Stimulated activated naive CD8-positive, alpha-beta T cell treated with anti-CD3 and anti-CD28 coated beads, Interleukin-15, Interleukin-2, amounts not matched to agents 100 ng/mL and 50 ng/mL, for 24 hours (primary cell): ENCODE measurements at regions not wholly inside any gene's neighbourhood (a gene's known extent, or its start where the extent isn't known, plus 50 kb on each side); places are given as distances from the start of the nearest gene placed in this dataset.

Source experiments
- H3K27ac Mint-ChIP-seq: one replicate; pipeline ENCODE4 v1.8.0; 2021; ENCODE audit warnings: mild to moderate bottlenecking, mixed read lengths
- H3K27me3 Mint-ChIP-seq: one replicate; pipeline ENCODE4 v1.8.0; 2021; ENCODE audit warnings: mixed read lengths
- H3K36me3 Mint-ChIP-seq: one replicate; pipeline ENCODE4 v1.8.0; 2021; ENCODE audit warnings: low read depth, mixed read lengths
- H3K4me1 Mint-ChIP-seq: one replicate; pipeline ENCODE4 v1.8.0; 2021; ENCODE audit warnings: low read depth, mixed read lengths
- H3K4me3 Mint-ChIP-seq: one replicate; pipeline ENCODE4 v1.8.0; 2021; ENCODE audit warnings: mild to moderate bottlenecking, mixed read lengths
- H3K9me3 Mint-ChIP-seq: one replicate; pipeline ENCODE4 v1.8.0; 2021; ENCODE audit warnings: mixed read lengths

DNA sequence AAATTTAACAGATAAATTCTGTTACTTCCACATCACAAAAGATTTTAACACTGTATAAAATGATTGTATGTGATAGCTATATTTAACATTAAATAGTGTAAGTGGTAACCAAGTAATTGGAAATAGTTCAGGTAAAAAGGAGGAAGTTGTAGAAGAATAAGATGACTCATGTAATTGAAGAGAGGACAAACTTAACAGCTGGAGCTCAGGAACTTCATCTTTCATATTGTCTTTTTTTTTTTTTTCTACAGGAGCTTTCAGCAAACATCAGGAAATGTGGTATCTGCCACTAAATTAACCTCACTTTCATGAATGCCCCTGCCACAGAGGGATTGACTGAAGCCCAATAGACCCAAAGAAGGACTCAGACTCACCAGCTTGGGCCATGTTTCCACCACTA is 188.4 kb upstream of the VEGFC start:
- no peak overlapping the region for H3K27ac Mint-ChIP-seq
- H3K9me3 Mint-ChIP-seq = peaks cover 4% of the 10 kb centered on the region
- no peaks in the 10 kb centered on the region for H3K4me1 Mint-ChIP-seq
- no peak overlapping the region for H3K4me3 Mint-ChIP-seq
- H3K36me3 Mint-ChIP-seq = no peaks in the 10 kb centered on the region
- H3K27me3 Mint-ChIP-seq = peaks cover 4% of the 10 kb centered on the region

DNA sequence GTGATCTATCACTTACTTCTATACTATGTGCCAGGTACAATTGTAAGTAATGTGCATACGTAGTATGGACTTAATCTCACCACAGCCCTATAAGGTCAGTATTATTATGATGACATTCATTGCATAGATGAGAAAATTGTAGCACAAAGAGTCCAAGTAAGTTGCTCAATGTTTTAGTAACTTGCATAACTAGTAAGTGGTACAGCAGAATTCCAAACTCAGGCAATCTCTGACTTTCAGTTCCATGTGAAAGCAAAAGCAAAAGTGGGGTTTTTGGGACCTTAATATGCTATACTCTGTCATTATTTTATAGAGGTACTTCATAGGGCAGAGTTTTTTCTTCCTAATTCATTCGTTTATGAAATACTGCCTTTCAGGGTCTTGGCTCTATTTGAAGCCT is 188.8 kb upstream of the VEGFC start:
- Mint-ChIP-seq H3K4me1 (no peaks in the 10 kb centered on the region), H3K4me3 (no peak overlapping the region), H3K27me3 (peaks cover 4% of the 10 kb centered on the region), H3K36me3 (no peaks in the 10 kb centered on the region), H3K27ac (no peak overlapping the region), H3K9me3 (peaks cover 4% of the 10 kb centered on the region)

DNA sequence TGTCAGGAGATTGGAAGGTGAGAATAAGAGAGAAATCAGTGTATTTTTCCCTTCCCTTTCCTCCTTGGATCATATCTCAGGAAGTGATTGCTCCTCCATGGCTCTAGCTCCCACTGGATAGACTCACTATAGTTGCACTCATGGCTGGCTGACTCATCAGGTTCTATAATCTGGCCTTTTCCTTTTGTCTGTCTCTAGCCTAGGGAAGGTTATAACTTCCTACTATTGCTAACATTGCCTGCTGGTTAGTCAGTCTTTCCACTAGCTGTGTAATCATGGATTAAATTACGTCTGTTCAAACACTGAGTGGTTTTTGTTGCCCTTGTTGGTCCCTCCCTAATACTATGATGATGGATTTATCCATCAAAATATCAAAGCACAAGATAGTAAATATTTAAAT is 195.5 kb upstream of the VEGFC start:
- peaks cover 7% of the 10 kb centered on the region for H3K9me3 Mint-ChIP-seq
- no peak overlapping the region for H3K27ac Mint-ChIP-seq

DNA sequence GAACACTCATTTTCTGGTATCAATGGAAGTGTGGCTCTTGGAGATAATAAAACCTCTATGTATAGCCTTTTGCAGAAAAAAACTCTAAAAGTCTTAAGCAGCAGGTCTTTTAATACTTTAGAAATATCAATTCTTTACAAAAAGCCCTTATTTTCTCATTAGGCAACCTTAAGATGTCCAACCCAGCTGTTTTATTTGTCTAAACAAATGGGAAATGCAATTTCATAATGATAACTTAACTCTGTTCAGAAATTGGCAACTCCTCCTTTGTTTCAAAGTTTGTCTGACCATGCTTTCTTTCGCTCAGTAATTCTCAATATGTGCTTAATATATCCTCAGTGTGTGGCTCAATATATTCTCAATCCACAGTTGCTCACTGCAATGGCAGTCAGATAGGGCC is 196.5 kb upstream of the VEGFC start:
- Mint-ChIP-seq H3K36me3 (no peaks in the 10 kb centered on the region), H3K9me3 (peaks cover 3% of the 10 kb centered on the region), H3K27me3 (no peaks in the 10 kb centered on the region), H3K27ac (no peak overlapping the region), H3K4me3 (no peak overlapping the region), H3K4me1 (no peaks in the 10 kb centered on the region)

More for the DNA sequence above, 195.5 kb upstream of the VEGFC start:
- Mint-ChIP-seq H3K27me3 (peaks cover 4% of the 10 kb centered on the region), H3K4me1 (no peaks in the 10 kb centered on the region), H3K4me3 (no peak overlapping the region), H3K36me3 (no peaks in the 10 kb centered on the region)

DNA sequence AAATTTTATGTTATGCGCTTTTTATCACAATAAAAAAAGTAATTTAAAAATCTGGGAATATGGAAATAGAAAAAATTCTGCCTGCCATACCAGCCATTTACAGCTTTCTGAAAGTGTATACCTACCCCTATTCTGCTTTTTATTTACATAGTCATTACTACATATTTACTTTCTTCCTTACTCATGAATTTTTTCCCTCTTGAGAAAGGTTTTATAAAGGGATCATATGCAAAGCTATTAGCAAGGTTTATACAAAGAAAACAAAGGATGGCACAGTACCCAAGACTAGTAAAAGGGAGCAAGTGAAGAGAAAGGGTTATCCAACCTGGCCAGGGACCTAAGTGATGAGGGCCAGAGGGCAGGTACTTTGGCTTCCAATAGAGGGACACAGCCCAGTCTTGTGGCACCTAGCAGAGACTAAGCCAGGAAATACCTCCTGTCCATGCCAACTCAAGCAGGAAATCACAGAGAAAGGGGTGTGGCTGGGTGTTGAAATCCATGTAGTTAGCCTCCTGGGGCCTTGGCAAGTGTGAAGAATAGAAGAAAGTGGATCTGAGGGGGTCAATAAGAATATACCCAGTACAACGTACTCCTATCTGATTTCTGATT is 207.3 kb upstream of the VEGFC start:
- no peaks in the 10 kb centered on the region for H3K36me3 Mint-ChIP-seq
- no peak overlapping the region for H3K27ac Mint-ChIP-seq
- H3K4me1 Mint-ChIP-seq = no peaks in the 10 kb centered on the region
- H3K9me3 Mint-ChIP-seq = no peaks in the 10 kb centered on the region
- no peaks in the 10 kb centered on the region for H3K27me3 Mint-ChIP-seq
- no peak overlapping the region for H3K4me3 Mint-ChIP-seq

DNA sequence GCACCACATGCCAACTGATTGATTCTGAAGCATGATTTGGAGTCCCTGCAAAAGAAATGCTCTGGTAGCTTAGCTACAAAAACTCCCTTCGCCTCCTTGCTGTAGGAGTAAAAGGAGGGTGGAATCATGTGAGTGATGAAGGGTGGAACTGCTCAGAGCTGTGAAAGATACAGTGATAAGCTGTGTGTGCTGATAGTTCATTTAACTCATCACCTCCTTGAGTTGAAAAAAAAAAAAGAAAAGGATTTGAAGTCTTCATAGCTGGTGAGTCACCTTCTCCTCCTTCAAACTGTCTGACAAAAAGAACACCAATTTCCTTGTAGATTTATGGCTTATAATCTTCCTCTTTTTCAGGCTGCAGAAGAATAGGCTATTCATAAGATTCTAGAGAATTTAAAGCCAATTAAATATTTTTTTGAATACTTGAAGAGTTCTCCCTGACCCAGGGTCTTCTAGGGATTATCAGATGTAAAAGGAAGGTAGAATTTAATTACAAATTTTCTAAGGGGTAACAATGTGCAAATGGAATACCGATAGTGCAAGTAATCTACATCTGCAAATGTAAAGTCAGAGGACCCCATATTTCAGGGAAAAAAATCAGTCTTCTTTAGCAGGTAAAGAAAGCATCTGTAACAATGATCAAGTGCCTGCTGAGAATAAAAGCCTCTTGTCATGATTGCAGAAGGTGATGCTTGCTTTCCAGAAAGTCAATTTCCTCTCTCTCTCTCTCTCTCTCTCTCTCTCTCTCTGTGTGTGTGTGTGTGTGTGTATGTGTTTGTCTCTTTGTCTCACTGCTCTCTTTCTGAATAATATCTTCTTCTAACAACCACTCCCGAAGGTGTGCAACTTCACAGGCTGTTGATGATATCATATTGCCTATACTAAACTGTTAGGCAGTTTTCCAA is 208.8 kb upstream of the VEGFC start:
- Mint-ChIP-seq H3K36me3 (no peaks in the 10 kb centered on the region), H3K9me3 (no peaks in the 10 kb centered on the region), H3K27ac (no peak overlapping the region), H3K4me1 (no peaks in the 10 kb centered on the region), H3K4me3 (no peak overlapping the region), H3K27me3 (no peaks in the 10 kb centered on the region)

DNA sequence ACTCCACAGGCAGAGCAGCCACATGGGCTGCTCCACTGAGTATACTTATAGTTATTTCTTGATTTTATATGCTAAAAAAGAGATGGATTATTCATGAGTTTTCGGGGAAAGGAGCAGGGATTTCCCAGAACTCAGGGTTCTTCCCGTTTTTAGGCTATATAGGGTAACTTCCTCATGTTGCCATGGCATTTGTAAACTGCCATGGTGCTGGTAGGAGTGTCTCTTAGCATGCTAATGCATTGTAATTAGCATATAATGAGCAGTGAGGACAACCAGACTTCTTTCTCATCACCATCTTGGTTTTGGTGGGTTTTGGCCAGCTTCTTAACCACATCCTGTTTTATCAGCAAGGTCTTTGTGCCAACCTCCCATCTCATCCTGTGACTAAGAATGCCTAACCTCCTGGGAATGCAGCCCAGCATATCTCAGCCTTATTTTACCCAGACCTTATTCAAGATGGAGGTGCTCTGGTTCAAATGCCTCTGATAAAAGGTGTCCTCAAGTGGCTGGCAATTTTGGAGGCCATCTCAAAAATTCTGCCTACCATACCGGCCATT is 213.0 kb upstream of the VEGFC start:
- Mint-ChIP-seq H3K4me1 (no peaks in the 10 kb centered on the region), H3K9me3 (no peaks in the 10 kb centered on the region), H3K27me3 (no peaks in the 10 kb centered on the region), H3K36me3 (no peaks in the 10 kb centered on the region), H3K4me3 (no peak overlapping the region), H3K27ac (no peak overlapping the region)

DNA sequence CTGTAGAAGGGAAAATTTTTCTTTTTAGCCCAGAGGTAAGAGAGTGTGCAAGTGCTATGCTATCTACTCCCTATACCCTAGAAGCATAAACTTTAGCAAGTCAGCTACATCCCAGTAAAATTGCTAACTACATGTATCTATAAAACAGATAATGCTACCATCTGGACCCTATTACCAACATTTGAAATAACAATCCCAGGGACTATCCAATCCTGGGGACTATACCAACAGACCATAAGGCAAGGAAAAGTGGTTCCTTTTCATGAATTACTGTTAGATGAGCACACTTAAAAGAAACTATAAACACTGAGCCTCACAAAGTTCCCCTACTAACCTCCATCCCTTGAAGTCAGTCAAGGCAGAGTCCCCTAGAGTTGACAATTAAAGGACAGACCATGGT is 213.6 kb upstream of the VEGFC start:
- H3K27ac Mint-ChIP-seq = no peak overlapping the region
- no peaks in the 10 kb centered on the region for H3K36me3 Mint-ChIP-seq
- H3K4me3 Mint-ChIP-seq = no peak overlapping the region
- H3K9me3 Mint-ChIP-seq = no peaks in the 10 kb centered on the region
- no peaks in the 10 kb centered on the region for H3K27me3 Mint-ChIP-seq
- no peaks in the 10 kb centered on the region for H3K4me1 Mint-ChIP-seq

DNA sequence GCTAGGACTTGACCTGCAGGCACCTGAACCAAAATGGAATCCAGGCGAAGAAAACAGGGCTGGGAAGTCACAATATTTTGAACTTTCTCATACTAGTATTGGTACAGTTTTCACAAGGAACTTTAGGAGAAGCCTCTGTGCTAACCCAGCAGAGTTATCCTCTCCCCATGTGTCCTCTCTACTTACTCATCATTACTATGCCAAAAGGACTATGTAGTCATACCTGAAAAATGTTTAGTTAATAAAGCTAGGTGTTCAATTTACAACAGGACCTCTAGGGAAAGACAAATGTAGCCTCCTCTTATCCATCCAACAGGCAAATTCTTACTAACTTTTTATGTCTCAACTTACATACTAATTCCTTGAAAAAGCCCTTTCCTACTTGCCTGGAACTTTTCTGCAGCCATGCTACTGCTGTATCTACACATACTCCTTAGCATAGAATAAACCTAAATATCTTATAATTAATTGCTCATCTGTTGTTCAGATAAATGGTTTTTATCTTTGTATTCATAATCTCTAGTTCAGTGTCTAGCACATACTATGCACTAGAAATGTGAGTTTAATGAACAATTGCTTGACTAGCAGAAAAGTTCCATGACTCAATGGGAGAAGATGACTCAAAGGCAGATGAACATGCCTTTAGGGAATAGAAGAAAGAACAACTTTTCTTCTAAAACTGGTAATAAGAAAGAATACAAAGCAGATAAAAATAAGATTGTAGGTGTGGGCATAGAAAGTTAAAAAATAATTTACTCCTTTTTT is 215.5 kb upstream of the VEGFC start:
- Mint-ChIP-seq H3K4me1 (no peaks in the 10 kb centered on the region), H3K4me3 (no peak overlapping the region), H3K27ac (no peak overlapping the region), H3K27me3 (no peaks in the 10 kb centered on the region), H3K9me3 (peaks cover 5% of the 10 kb centered on the region), H3K36me3 (no peaks in the 10 kb centered on the region)

DNA sequence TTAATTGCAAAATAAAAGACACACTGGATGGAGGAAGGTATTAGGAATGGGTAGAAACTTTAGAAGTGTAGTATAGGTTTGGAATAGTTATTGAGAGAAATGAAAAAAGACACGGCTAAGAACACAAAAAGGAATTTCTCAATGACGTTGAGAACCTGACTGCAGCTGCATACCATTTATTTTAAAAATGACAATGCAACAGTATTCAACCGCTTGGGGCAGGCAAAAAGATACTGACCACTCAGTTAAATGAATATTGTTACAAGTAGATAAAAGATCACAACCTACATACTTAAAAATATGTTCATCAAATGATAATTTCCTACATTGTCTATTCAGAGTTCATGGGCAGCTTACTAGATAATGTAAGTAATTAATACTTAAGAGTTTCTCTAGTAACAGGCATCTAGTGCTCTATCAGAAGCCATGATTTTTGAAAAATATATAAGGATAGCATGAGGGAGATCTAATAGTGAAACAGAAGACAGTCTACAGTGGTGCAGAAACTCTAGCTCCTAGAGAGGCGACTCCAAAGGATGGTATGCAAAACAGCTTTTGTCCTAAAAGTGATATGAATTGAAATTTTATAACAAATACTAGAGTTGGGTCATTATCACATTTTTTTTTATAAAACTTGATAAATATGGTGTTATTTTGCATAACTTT is 216.2 kb upstream of the VEGFC start:
- Mint-ChIP-seq H3K4me3 (no peak overlapping the region), H3K9me3 (peaks cover 10% of the 10 kb centered on the region), H3K36me3 (no peaks in the 10 kb centered on the region), H3K27ac (no peak overlapping the region), H3K4me1 (no peaks in the 10 kb centered on the region), H3K27me3 (no peaks in the 10 kb centered on the region)

DNA sequence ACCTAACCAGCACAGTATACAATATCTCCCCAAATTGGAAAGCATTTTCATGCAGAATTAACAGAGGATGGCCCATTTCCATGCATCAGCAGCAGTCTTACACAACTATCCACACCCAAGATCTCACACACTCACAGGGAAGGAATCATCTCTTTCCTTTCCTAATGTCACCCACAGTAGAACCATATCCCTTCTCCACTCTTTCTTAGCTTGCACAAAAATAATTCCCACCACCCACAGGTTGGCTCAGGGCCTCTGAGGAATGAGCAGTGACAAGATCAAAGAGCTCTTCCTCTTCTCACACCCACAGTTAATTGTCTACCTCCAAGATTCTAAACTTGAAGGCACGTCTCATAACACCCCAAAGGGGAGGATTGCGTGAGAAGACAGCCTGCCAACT is 217.7 kb upstream of the VEGFC start:
- Mint-ChIP-seq H3K27me3 (no peaks in the 10 kb centered on the region), H3K36me3 (no peaks in the 10 kb centered on the region), H3K9me3 (peaks cover 10% of the 10 kb centered on the region), H3K4me1 (no peaks in the 10 kb centered on the region), H3K4me3 (no peak overlapping the region), H3K27ac (no peak overlapping the region)

DNA sequence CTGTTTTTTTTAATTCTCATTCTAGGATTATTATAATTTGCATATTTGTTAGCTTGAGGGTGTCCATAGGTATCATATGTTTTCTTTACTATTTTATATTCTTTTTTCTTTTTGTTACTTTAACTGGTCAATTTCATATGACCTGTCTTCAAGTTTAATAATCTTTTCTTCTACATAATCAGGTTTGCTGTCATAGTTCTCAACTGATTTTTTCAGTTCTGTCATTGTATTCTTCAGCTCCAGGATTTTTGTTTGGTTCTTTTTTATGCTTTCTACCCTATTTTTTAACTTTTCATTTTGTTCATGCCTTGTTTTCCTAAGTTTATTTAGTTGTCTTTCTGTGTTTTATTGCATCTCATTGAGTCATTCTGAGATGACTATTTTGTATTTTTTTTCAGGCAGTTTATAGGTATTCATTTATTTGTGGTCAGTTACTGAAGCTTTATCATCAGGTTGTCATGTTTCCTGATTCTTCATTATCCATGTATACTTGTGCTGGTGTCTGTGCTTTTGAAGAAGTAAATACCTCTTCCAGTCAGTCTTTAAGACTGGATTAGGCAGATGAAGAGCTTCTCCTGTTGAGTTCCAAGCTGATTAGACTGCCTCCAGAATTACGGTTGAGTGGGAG is 220.3 kb upstream of the VEGFC start:
- Mint-ChIP-seq H3K27ac (no peak overlapping the region), H3K4me3 (no peak overlapping the region), H3K36me3 (no peaks in the 10 kb centered on the region), H3K4me1 (no peaks in the 10 kb centered on the region), H3K9me3 (peaks cover 10% of the 10 kb centered on the region), H3K27me3 (no peaks in the 10 kb centered on the region)

DNA sequence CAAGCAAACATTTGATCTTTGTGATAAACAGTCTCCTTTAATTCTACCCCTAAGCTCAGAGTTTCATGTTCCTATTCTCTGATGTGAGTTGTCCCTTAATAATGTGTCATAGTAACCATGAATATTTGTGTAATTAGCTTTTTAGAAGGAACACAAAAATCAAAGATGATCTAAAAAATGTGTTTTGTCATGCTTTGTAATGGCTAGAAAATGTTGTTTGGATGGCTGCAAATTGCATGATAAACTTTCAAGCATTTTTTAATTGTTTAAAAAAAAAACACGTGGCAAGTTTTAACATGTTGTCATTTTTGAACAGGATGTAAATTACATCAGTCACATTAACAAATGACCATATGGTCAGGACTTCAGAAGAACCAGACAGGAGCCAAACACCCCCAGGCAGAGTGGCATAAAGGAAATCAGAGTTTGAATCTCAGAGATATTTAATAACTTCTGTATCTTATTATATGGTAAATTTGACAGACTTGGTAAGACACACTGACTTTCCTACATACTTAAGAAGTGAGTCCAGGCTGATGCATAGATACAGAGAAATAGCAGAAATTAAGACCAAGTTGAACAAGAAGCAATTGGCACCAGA is 223.9 kb upstream of the VEGFC start:
- Mint-ChIP-seq H3K27me3 (no peaks in the 10 kb centered on the region), H3K4me1 (no peaks in the 10 kb centered on the region), H3K9me3 (peaks cover 15% of the 10 kb centered on the region), H3K4me3 (no peak overlapping the region), H3K27ac (no peak overlapping the region), H3K36me3 (no peaks in the 10 kb centered on the region)

DNA sequence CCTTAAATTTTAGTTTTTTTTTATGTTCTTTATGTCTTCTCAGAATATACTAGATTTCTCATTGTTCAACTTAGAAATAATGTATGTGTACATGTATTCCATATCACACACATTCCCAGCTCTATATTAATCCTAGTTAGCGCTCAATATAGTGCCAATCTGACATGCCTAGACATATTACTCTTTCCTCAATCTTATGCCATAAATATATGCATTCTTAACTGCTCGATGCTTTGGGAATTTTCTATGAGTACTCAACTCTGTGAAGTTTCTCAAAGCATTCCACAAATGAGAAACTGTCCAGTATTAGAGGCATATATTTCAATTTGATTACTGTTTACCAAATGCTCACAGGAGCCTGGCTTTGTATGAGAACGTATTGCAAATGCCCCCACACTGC is 231.2 kb upstream of the VEGFC start:
- Mint-ChIP-seq H3K9me3 (peaks cover 6% of the 10 kb centered on the region), H3K4me1 (no peaks in the 10 kb centered on the region)

More for the DNA sequence above, 231.2 kb upstream of the VEGFC start:
- H3K27me3 Mint-ChIP-seq = no peaks in the 10 kb centered on the region
- no peak overlapping the region for H3K27ac Mint-ChIP-seq
- H3K36me3 Mint-ChIP-seq = no peaks in the 10 kb centered on the region
- no peak overlapping the region for H3K4me3 Mint-ChIP-seq
